Astrocyte (in vitro differentiated cells and primary cell): ENCODE measurements at regions not wholly inside any gene's neighbourhood (a gene's known extent, or its start where the extent isn't known, plus 50 kb on each side); places are given as distances from the start of the nearest gene placed in this dataset.
"Not testable (repeated sequence)": the region's sequence is repeated elsewhere in the genome, so short reads cannot be mapped to it uniquely, and the experiment has no call there.

ENCODE experiments used
- DNase-seq: peaks from one replicate; pipeline ENCODE4 v3.0.0-alpha.2; 2010; ENCODE audit warnings: low read depth
- FAIRE-seq: peaks from 2 replicates; lab custom pipeline; 2011; peaks lifted over from hg19 to GRCh38; lab: Jason Lieb, UNC
- H2AFZ ChIP-seq: 2 replicates; pipeline ENCODE4 v1.6.0; 2012; ENCODE audit warnings: low read depth, low read length, inconsistent platforms
- H3K27ac ChIP-seq: 2 replicates; pipeline ENCODE4 v1.5.1; 2011; ENCODE audit warnings: low read depth, low read length, inconsistent platforms
- H3K27me3 ChIP-seq: 2 replicates; pipeline ENCODE4 v1.6.0; 2011; ENCODE audit warnings: low read length, inconsistent platforms; ENCODE audit not compliant: insufficient read depth
- H3K36me3 ChIP-seq: 2 replicates; pipeline ENCODE4 v1.5.1; 2011; ENCODE audit warnings: low read length, inconsistent platforms; ENCODE audit not compliant: insufficient read depth
- H3K4me1 ChIP-seq: 2 replicates; pipeline ENCODE4 v1.5.1; 2011; ENCODE audit warnings: low read length, inconsistent platforms; ENCODE audit not compliant: insufficient read depth
- H3K4me2 ChIP-seq: 2 replicates; pipeline ENCODE4 v1.6.0; 2012; ENCODE audit warnings: low read length, inconsistent platforms
- H3K4me3 ChIP-seq: 2 replicates; pipeline ENCODE4 v1.5.1; 2011; ENCODE audit warnings: low read depth, mild to moderate bottlenecking, low read length, inconsistent platforms; ENCODE audit not compliant: insufficient read depth
- H3K79me2 ChIP-seq: 2 replicates; pipeline ENCODE4 v1.6.0; 2012; ENCODE audit warnings: mild to moderate bottlenecking, low read length, inconsistent platforms; ENCODE audit not compliant: insufficient read depth
- H3K9ac ChIP-seq: 2 replicates; pipeline ENCODE4 v1.6.0; 2012; ENCODE audit warnings: mild to moderate bottlenecking, low read length, inconsistent platforms
- H3K9me3 ChIP-seq: 2 replicates; pipeline ENCODE4 v1.5.1; 2012; ENCODE audit warnings: low read depth, mild to moderate bottlenecking, low read length, inconsistent platforms; ENCODE audit not compliant: insufficient read depth
- H4K20me1 ChIP-seq: 2 replicates; pipeline ENCODE4 v1.6.0; 2012; ENCODE audit warnings: low read length, inconsistent platforms; ENCODE audit not compliant: insufficient read depth
- H3K27ac Mint-ChIP-seq: one replicate; pipeline ENCODE4 v1.8.0; 2021; ENCODE audit warnings: mild to moderate bottlenecking, mixed read lengths; ENCODE audit not compliant: unreplicated experiment
- H3K27me3 Mint-ChIP-seq: one replicate; pipeline ENCODE4 v1.8.0; 2021; ENCODE audit warnings: low read depth, mixed read lengths; ENCODE audit not compliant: unreplicated experiment
- H3K36me3 Mint-ChIP-seq: one replicate; pipeline ENCODE4 v1.8.0; 2021; ENCODE audit warnings: low read depth, mixed read lengths; ENCODE audit not compliant: unreplicated experiment
- H3K4me1 Mint-ChIP-seq: one replicate; pipeline ENCODE4 v1.8.0; 2021; ENCODE audit warnings: low read depth, mixed read lengths; ENCODE audit not compliant: unreplicated experiment
- H3K4me3 Mint-ChIP-seq: one replicate; pipeline ENCODE4 v1.8.0; 2021; ENCODE audit warnings: mild to moderate bottlenecking, moderate library complexity, mixed read lengths; ENCODE audit not compliant: unreplicated experiment
- H3K9me3 Mint-ChIP-seq: one replicate; pipeline ENCODE4 v1.8.0; 2021; ENCODE audit warnings: mild to moderate bottlenecking, mixed read lengths; ENCODE audit not compliant: unreplicated experiment
- CTCF ChIP-seq: IDR thresholded peaks from 2 replicates; pipeline ENCODE4 v1.5.1; 2011; ENCODE audit warnings: low read depth, mild to moderate bottlenecking, inconsistent platforms, low read length, moderate library complexity; ENCODE audit not compliant: insufficient read depth
- EZH2 ChIP-seq: IDR thresholded peaks from 2 replicates; pipeline ENCODE4 v1.6.1; 2012; ENCODE audit warnings: mild to moderate bottlenecking, low read length, inconsistent platforms; ENCODE audit not compliant: insufficient read depth

- Mint-ChIP-seq H3K27me3 (peaks cover 4% of the 10 kb centered on the region), H3K4me1 (no peaks in the 10 kb centered on the region), H3K27ac (no peak overlapping the region), H3K36me3 (no peaks in the 10 kb centered on the region), H3K4me3 (no peak overlapping the region), H3K9me3 (no peaks in the 10 kb centered on the region)
- Histone ChIP-seq H3K27me3 (no peaks in the 10 kb centered on the region), H3K4me1 (no peaks in the 10 kb centered on the region), H3K9ac (no peak overlapping the region), H3K36me3 (no peaks in the 10 kb centered on the region), H4K20me1 (no peaks in the 10 kb centered on the region), H3K4me2 (no peak overlapping the region), H3K79me2 (no peaks in the 10 kb centered on the region), H3K9me3 (no peaks in the 10 kb centered on the region), H3K4me3 (no peak overlapping the region), H2AFZ (no peak overlapping the region), H3K27ac (no peak overlapping the region)
- TF ChIP-seq CTCF (no peak), EZH2 (no peak)
- FAIRE-seq (no peak), DNase-seq (no peak)
Observed at GRCh38 chr5:17064241-17064640, 128.2 kb upstream of the MYO10 start.

GRCh38 chr5:17065458-17065857 lies 129.4 kb upstream of the MYO10 start:
- Mint-ChIP-seq H3K4me3 (no peak overlapping the region), H3K9me3 (no peaks in the 10 kb centered on the region)

GRCh38 chr5:17066026-17066425 lies 129.9 kb upstream of the MYO10 start:
- not testable (repeated sequence) for H4K20me1 ChIP-seq, DNase-seq, H3K4me1 Mint-ChIP-seq, H3K36me3 ChIP-seq, H2AFZ ChIP-seq, H3K27ac Mint-ChIP-seq, H3K27me3 ChIP-seq, H3K9ac ChIP-seq, H3K9me3 Mint-ChIP-seq, FAIRE-seq, H3K4me3 Mint-ChIP-seq, H3K4me2 ChIP-seq, H3K79me2 ChIP-seq, H3K36me3 Mint-ChIP-seq, H3K4me1 ChIP-seq, H3K4me3 ChIP-seq, H3K27ac ChIP-seq, H3K9me3 ChIP-seq
- H3K27me3 Mint-ChIP-seq = peaks cover 13% of the 10 kb centered on the region

More at GRCh38 chr5:17065458-17065857, 129.4 kb upstream of the MYO10 start:
- Histone ChIP-seq H3K27me3 (no peaks in the 10 kb centered on the region), H3K4me2 (no peak overlapping the region), H4K20me1 (no peaks in the 10 kb centered on the region), H3K9ac (no peak overlapping the region), H3K79me2 (no peaks in the 10 kb centered on the region), H3K4me1 (no peaks in the 10 kb centered on the region), H3K9me3 (no peaks in the 10 kb centered on the region), H3K27ac (no peak overlapping the region), H3K4me3 (no peak overlapping the region), H3K36me3 (no peaks in the 10 kb centered on the region), H2AFZ (no peak overlapping the region)
- DNase-seq = no peak
- TF ChIP-seq EZH2 (no peak), CTCF (no peak)
- Mint-ChIP-seq H3K4me1 (no peaks in the 10 kb centered on the region), H3K27ac (no peak overlapping the region), H3K27me3 (peaks cover 13% of the 10 kb centered on the region), H3K36me3 (no peaks in the 10 kb centered on the region)
- no peak for FAIRE-seq
